ENCODE measurements at regions not wholly inside any gene's neighbourhood (a gene's known extent, or its start where the extent isn't known, plus 50 kb on each side); places are given as distances from the start of the nearest gene placed in this dataset.

- TF ChIP-seq CBFB (IDR thresholded peaks at IDR 0.05; ENCODE audit: low read depth) (no peak), BRCA1 (IDR thresholded peaks at IDR 0.05; ENCODE audit: low read depth, low read length) (no peak), CEBPB (IDR thresholded peaks at IDR 0.05; ENCODE audit: borderline replicate concordance in 1 of 2, low read depth in 2 of 2, low read length in 2 of 2) (no peak), TCF7 (IDR thresholded peaks at IDR 0.05; ENCODE audit: borderline replicate concordance) (no peak), GABPA (IDR thresholded peaks at IDR 0.05; ENCODE audit: low read depth) (no peak), E2F8 (IDR thresholded peaks at IDR 0.05; ENCODE audit: low read depth, partially characterized antibody) (no peak)
- Histone ChIP-seq H4K20me1 (ENCODE audit: control insufficient read depth, insufficient read depth) (no peaks in the 10 kb centered on the region), H3K27ac (ENCODE audit: control insufficient read depth, insufficient read depth) (no peak overlapping the region), H3K36me3 (ENCODE audit: control insufficient read depth in 2 of 2, insufficient read depth in 2 of 2, low read length in 1 of 2) (no peaks in the 10 kb centered on the region), H3K27me3 (replicated peaks in 1 of 2; ENCODE audit: control insufficient read depth in 2 of 2, insufficient read depth in 2 of 2, low read length in 1 of 2) (no peaks in the 10 kb centered on the region), H3K9me3 (replicated peaks; ENCODE audit: control insufficient read depth, insufficient read depth, low read length) (no peaks in the 10 kb centered on the region), H3K4me2 (ENCODE audit: control insufficient read depth, insufficient read depth) (no peak overlapping the region), H3K4me3 (no peak overlapping the region), H3K9ac (ENCODE audit: control insufficient read depth, insufficient read depth, low read length) (no peak overlapping the region), H3K79me2 (ENCODE audit: control insufficient read depth, insufficient read depth, low read length) (no peaks in the 10 kb centered on the region), H3K4me1 (ENCODE audit: control insufficient read depth, insufficient read depth, low read length) (no peaks in the 10 kb centered on the region), H2AFZ (ENCODE audit: control insufficient read depth, low read depth, low read length) (no peak overlapping the region)
- intact Hi-C loops (cut with micrococcal nuclease; ENCODE audit: unreplicated experiment) (loop anchor here (10.0 kb wide), 1 partner anchor 368 kb away; no protein-coding TSS in a partner anchor), in situ Hi-C loops (cut with MboI) (loop anchor here (10.0 kb wide), 1 partner anchor 898 kb away; no protein-coding TSS in a partner anchor)
- RAD21 ChIA-PET (ENCODE audit: unreplicated experiment): no interaction called here
- BruUV-seq (replicated peaks): no TSS peak
- POLR2A ChIA-PET: no interaction called here
- ATAC-seq (no peak), DNase-seq (ENCODE audit: low read depth, low spot score) (no peak), FAIRE-seq (no peak)
- WGBS (ENCODE audit: insufficient coverage, insufficient replicate concordance, low lambda C conversion rate, missing lambda C conversion rate): 48% methylated on average over 10 of the region's 10 CpGs
- SMC1A ChIA-PET (ENCODE audit: uncharacterized antibody, unreplicated experiment): no interaction called here
- CTCF ChIA-PET: no interaction called here
These were observed 111.7 kb upstream of the CYRIA start for GRCh38 chr2:16777123-16777870.
